HCT116 (cell line): ENCODE measurements at regions not wholly inside any gene's neighbourhood (a gene's known extent, or its start where the extent isn't known, plus 50 kb on each side); places are given as distances from the start of the nearest gene placed in this dataset.

Experiments
- ATAC-seq: fragments of 200-7000 bp; cut with Tn5 transposase; 2 replicates; pipeline ENCODE4 v1.9.1; 2020; ENCODE audit warnings: mild to moderate bottlenecking, moderate library complexity
- BruUV-seq: library from RNA; stranded (reverse); fragments of 400-500 nt; replicated peaks from 2 replicates; lab custom pipeline; 2021; lab: Mats Ljungman, UMichigan
- CTCF ChIA-PET: fragments of 300-600 bp; sonication (Branson Sonifier 250); formaldehyde crosslinking; loops from one replicate; lab custom pipeline; 2021; ENCODE audit warnings: antibody characterized with exemption; lab: Charles Lee
- POLR2A ChIA-PET: fragments of 300-600, 350-600 bp; sonication (Branson Sonifier 250); formaldehyde crosslinking; loops from one replicate; lab custom pipeline; 2021; ENCODE audit warnings: antibody characterized with exemption; lab: Charles Lee
- RAD21 ChIA-PET, 2 experiments: fragments of 300-600 bp; sonication (Branson Sonifier 250); formaldehyde crosslinking; loops; one replicate each; lab custom pipeline; 2023; ENCODE audit warnings: low total read pairs in 2 of 2; ENCODE audit not compliant: uncharacterized antibody in 2 of 2, unreplicated experiment in 2 of 2, low non-redundant PET in 1 of 2; lab: Charles Lee
- DNase-seq: peaks from one replicate; pipeline ENCODE4 v3.0.0-alpha.2; 2010; ENCODE audit warnings: low read depth, low spot score
- H2AFZ ChIP-seq: fragments of 200-600 bp; shearing (Covaris generic), sonication (generic); 2 replicates; pipeline ENCODE4 v1.6.1; 2017; ENCODE audit warnings: low read depth, mixed run types, mixed read lengths, antibody characterized with exemption, low read length; ENCODE audit not compliant: poor library complexity, severe bottlenecking
- H3K27ac ChIP-seq: 2 replicates; pipeline ENCODE4 v1.5.1; 2012; ENCODE audit warnings: low read depth, low read length
- H3K27me3 ChIP-seq: fragments of 200-600 bp; sonication (generic); 2 replicates; pipeline ENCODE4 v1.6.1; 2016; ENCODE audit warnings: mixed run types, low read length, mixed read lengths; ENCODE audit not compliant: insufficient read depth
- H3K36me3 ChIP-seq, 2 experiments: fragments of 200-500 bp in 1 of 2; fragments of 200-600 bp in 1 of 2; sonication (Bioruptor generic) in 1 of 2; sonication (generic) in 1 of 2; 2 replicates each; pipeline versions ENCODE4 v1.5.1 to v1.6.1; 2014 to 2016; ENCODE audit warnings: low read length in 2 of 2, inconsistent platforms in 1 of 2, mixed read lengths in 1 of 2, mixed run types in 1 of 2; ENCODE audit not compliant: insufficient read depth in 2 of 2, control insufficient read depth in 1 of 2
- H3K4me1 ChIP-seq, 2 experiments: fragments of 200-600 bp in 1 of 2; sonication (generic) in 1 of 2; 2 replicates each; pipeline versions ENCODE4 v1.5.1 to v1.6.1; 2012 to 2017; ENCODE audit warnings: low read length in 2 of 2, inconsistent platforms in 1 of 2, mild to moderate bottlenecking in 1 of 2, mixed read lengths in 1 of 2, mixed run types in 1 of 2, moderate library complexity in 1 of 2; ENCODE audit not compliant: insufficient read depth in 2 of 2, control insufficient read depth in 1 of 2
- H3K4me2 ChIP-seq: fragments of 200-600 bp; sonication (generic); 2 replicates; pipeline ENCODE4 v1.6.1; 2017; ENCODE audit warnings: mixed run types, low read length, mixed read lengths
- H3K4me3 ChIP-seq, 2 experiments: fragments of 200-600 bp in 1 of 2; sonication (generic) in 1 of 2; replicated peaks in 1 of 2; 2 replicates each; pipeline ENCODE4 v1.5.1; 2011 to 2016; ENCODE audit warnings: low read length in 2 of 2, control low read depth in 1 of 2, low read depth in 1 of 2, mild to moderate bottlenecking in 1 of 2, mixed read lengths in 1 of 2, mixed run types in 1 of 2
- H3K79me2 ChIP-seq: fragments of 200-600 bp; sonication (generic); 2 replicates; pipeline ENCODE4 v1.6.1; 2017; ENCODE audit warnings: mild to moderate bottlenecking, mixed run types, low read length, moderate library complexity, mixed read lengths; ENCODE audit not compliant: insufficient read depth
- H3K9ac ChIP-seq: fragments of 200-600 bp; sonication (generic); 2 replicates; pipeline ENCODE4 v1.6.1; 2016; ENCODE audit warnings: low read length, mixed read lengths
- H3K9me2 ChIP-seq: fragments of 200-600 bp; sonication (generic), shearing (Covaris generic); 2 replicates; pipeline ENCODE4 v1.6.1; 2017; ENCODE audit warnings: mixed run types, mild to moderate bottlenecking, moderate library complexity; ENCODE audit not compliant: insufficient read depth
- H3K9me3 ChIP-seq, 2 experiments: fragments of 200-500 bp in 1 of 2; fragments of 200-600 bp in 1 of 2; sonication (Bioruptor generic) in 1 of 2; sonication (generic) in 1 of 2; 2 replicates each; pipeline ENCODE4 v1.6.1; 2014 to 2017; ENCODE audit warnings: low read length in 2 of 2, mixed read lengths in 2 of 2, inconsistent platforms in 1 of 2, low read depth in 1 of 2, mild to moderate bottlenecking in 1 of 2, mixed run types in 1 of 2, moderate library complexity in 1 of 2; ENCODE audit not compliant: control insufficient read depth in 1 of 2, insufficient read depth in 1 of 2
- H4K20me1 ChIP-seq: fragments of 200-600 bp; sonication (generic), shearing (Covaris generic); 2 replicates; pipeline ENCODE4 v1.6.1; 2017; ENCODE audit warnings: mixed run types, mild to moderate bottlenecking, moderate library complexity; ENCODE audit not compliant: insufficient read depth
- CEBPB ChIP-seq: IDR thresholded peaks from 2 replicates; pipeline ENCODE4 v1.6.1; 2012; ENCODE audit warnings: low read depth
- ELF1 ChIP-seq: IDR thresholded peaks from 2 replicates; pipeline ENCODE4 v1.6.1; 2012; ENCODE audit warnings: low read depth, borderline replicate concordance
- EZH2 ChIP-seq: fragments of 200-600 bp; sonication (generic); IDR thresholded peaks from 2 replicates; pipeline ENCODE4 v1.6.1; 2017; ENCODE audit warnings: antibody characterized with exemption, mixed run types
- FOSL1 ChIP-seq: IDR thresholded peaks from 2 replicates; pipeline ENCODE4 v1.6.1; 2012; ENCODE audit warnings: low read depth
- POLR2A ChIP-seq: IDR thresholded peaks from 2 replicates; pipeline ENCODE4 v1.7.0; 2011; ENCODE audit warnings: borderline replicate concordance; ENCODE audit not compliant: insufficient read depth, insufficient read length; ENCODE audit errors: extremely low read depth
- RAD21 ChIP-seq: IDR thresholded peaks from 2 replicates; pipeline ENCODE4 v1.6.1; 2012; ENCODE audit warnings: low read depth, mild to moderate bottlenecking
- SRF ChIP-seq: IDR thresholded peaks from 2 replicates; pipeline ENCODE4 v1.6.1; 2012; ENCODE audit warnings: low read depth
- YY1 ChIP-seq: IDR thresholded peaks from 2 replicates; pipeline ENCODE4 v1.6.1; 2011; ENCODE audit warnings: low read length, low read depth, moderate library complexity, mild to moderate bottlenecking; ENCODE audit not compliant: insufficient replicate concordance; ENCODE audit errors: extremely low read depth
- intact Hi-C: fragments of 100-400 bp; cut with micrococcal nuclease; formaldehyde crosslinking; loops from 2 replicates; pipeline ENCODE4 v1.10.0; 2022
- TF ChIP-seq, protein P1 (sequence below): IDR thresholded peaks from 2 replicates; pipeline ENCODE4 v1.6.1; 2012
- TF ChIP-seq, protein P2 (sequence below): IDR thresholded peaks from 2 replicates; pipeline ENCODE4 v1.6.1; 2011; ENCODE audit warnings: mild to moderate bottlenecking, low read length, moderate library complexity; ENCODE audit not compliant: insufficient replicate concordance; ENCODE audit errors: extremely low read depth

DNA sequence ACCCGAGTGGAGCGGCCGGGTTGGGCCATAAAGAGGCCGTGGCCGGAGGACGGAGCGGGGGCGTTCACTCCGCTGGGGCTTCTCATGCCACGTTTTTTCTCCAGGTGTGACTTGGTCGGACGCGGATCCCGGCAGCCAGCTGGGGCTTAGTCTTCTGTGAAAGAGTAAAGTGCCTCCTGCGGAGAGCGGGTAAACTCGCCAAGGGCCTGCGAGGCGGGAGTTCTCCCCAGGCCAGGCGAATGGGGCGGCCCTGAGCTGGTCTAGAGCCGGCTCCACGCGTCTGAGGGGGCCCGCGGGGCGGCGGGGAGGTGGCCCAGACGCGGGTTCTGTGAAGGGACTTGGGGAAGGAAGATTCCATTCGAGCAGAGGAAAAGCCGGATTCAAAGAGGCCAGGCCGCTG is 86.3 kb upstream of the VIPR2 start:
- no peak overlapping the region for H2AFZ ChIP-seq
- ChIA-PET RAD21 (no interaction called here), CTCF (no interaction called here), POLR2A (no interaction called here)
- no TSS peak for BruUV-seq
- H3K27ac ChIP-seq, result no peak overlapping the region
- H3K79me2 ChIP-seq, result no peaks in the 10 kb centered on the region
- no peak for TF ChIP-seq FOSL1
- TF ChIP-seq, protein P1, sequence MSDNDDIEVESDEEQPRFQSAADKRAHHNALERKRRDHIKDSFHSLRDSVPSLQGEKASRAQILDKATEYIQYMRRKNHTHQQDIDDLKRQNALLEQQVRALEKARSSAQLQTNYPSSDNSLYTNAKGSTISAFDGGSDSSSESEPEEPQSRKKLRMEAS, result no peak
- no peak for TF ChIP-seq ELF1
- TF ChIP-seq SRF, result no peak
- no peak for TF ChIP-seq EZH2
- TF ChIP-seq, protein P2, sequence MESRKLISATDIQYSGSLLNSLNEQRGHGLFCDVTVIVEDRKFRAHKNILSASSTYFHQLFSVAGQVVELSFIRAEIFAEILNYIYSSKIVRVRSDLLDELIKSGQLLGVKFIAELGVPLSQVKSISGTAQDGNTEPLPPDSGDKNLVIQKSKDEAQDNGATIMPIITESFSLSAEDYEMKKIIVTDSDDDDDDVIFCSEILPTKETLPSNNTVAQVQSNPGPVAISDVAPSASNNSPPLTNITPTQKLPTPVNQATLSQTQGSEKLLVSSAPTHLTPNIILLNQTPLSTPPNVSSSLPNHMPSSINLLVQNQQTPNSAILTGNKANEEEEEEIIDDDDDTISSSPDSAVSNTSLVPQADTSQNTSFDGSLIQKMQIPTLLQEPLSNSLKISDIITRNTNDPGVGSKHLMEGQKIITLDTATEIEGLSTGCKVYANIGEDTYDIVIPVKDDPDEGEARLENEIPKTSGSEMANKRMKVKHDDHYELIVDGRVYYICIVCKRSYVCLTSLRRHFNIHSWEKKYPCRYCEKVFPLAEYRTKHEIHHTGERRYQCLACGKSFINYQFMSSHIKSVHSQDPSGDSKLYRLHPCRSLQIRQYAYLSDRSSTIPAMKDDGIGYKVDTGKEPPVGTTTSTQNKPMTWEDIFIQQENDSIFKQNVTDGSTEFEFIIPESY, result no peak
- TF ChIP-seq YY1, result no peak
- TF ChIP-seq CEBPB, result no peak
- no peak for TF ChIP-seq POLR2A
- no peak for TF ChIP-seq RAD21
- no peaks in the 10 kb centered on the region for H3K9me3 ChIP-seq
- DNase-seq (no peak), ATAC-seq (no peak)
- no peak overlapping the region for H3K4me2 ChIP-seq
- no peaks in the 10 kb centered on the region for H3K36me3 ChIP-seq
- no peaks in the 10 kb centered on the region for H4K20me1 ChIP-seq
- peaks cover 4 to 5% of the 10 kb centered on the region in 2 experiments; a peak in 1 of 4 replicates for H3K4me1 ChIP-seq
- no peak overlapping the region for H3K4me3 ChIP-seq
- intact Hi-C loops, result no loop called here
- H3K27me3 ChIP-seq, result no peaks in the 10 kb centered on the region; the same call in 1 of the 2 replicates
- no peaks in the 10 kb centered on the region for H3K9me2 ChIP-seq
- H3K9ac ChIP-seq, result no peak overlapping the region
